WTC11 (cell line): ENCODE measurements at regions not wholly inside any gene's neighbourhood (a gene's known extent, or its start where the extent isn't known, plus 50 kb on each side); places are given as distances from the start of the nearest gene placed in this dataset.

ENCODE experiments used
- ATAC-seq: fragments of 200-7000 bp; cut with Tn5 transposase; 2 replicates; pipeline ENCODE4 v1.10.0; 2021; ENCODE audit warnings: mild to moderate bottlenecking, moderate library complexity
- CTCF ChIA-PET: fragments of 300-600 bp; sonication (Branson Sonifier 250); formaldehyde crosslinking; loops from one replicate; lab custom pipeline; 2021; ENCODE audit warnings: antibody characterized with exemption; lab: Charles Lee
- POLR2A ChIA-PET: fragments of 350-600 bp; sonication (Branson Sonifier 250); formaldehyde crosslinking; loops from one replicate; lab custom pipeline; 2021; ENCODE audit warnings: antibody characterized with exemption; lab: Charles Lee
- DNase-seq: peaks from one replicate; pipeline ENCODE4 v3.0.0; 2021; ENCODE audit warnings: low spot score
- H3K27ac Mint-ChIP-seq: 2 replicates; pipeline ENCODE4 v1.8.0; 2021; ENCODE audit warnings: mixed read lengths
- H3K27me3 Mint-ChIP-seq: 2 replicates; pipeline ENCODE4 v1.8.0; 2021; ENCODE audit warnings: low read depth, mild to moderate bottlenecking, moderate library complexity, mixed read lengths
- H3K36me3 Mint-ChIP-seq: 2 replicates; pipeline ENCODE4 v1.8.0; 2021; ENCODE audit warnings: mixed read lengths
- H3K4me1 Mint-ChIP-seq: 2 replicates; pipeline ENCODE4 v1.8.0; 2022; ENCODE audit warnings: mixed read lengths
- H3K4me3 Mint-ChIP-seq: 2 replicates; pipeline ENCODE4 v1.8.0; 2021; ENCODE audit warnings: mild to moderate bottlenecking, moderate library complexity, mixed read lengths
- H3K9me3 Mint-ChIP-seq: 2 replicates; pipeline ENCODE4 v1.8.0; 2021; ENCODE audit warnings: mixed read lengths
- NFATC4 ChIP-seq: fragments of 250-450 bp; sonication (Bioruptor Pico); IDR thresholded peaks from 2 replicates; pipeline ENCODE4 v1.9.0; 2021; ENCODE audit warnings: mild to moderate bottlenecking
- OVOL2 ChIP-seq: fragments of 250-450 bp; sonication (Bioruptor Pico); IDR thresholded peaks from 2 replicates; pipeline ENCODE4 v1.9.0; 2021; ENCODE audit warnings: mild to moderate bottlenecking, borderline replicate concordance
- ZNF138 ChIP-seq: sonication (generic); formaldehyde crosslinking; conservative IDR thresholded peaks from 2 replicates; pipeline ENCODE4 v1.8.1; 2022; ENCODE audit warnings: mild to moderate bottlenecking, moderate library complexity, missing genetic modification reagents
- TF ChIP-seq, protein P1 (sequence below): sonication (generic); formaldehyde crosslinking; IDR thresholded peaks from 2 replicates; pipeline ENCODE4 v1.8.1; 2023; ENCODE audit warnings: mild to moderate bottlenecking, missing genetic modification reagents, moderate library complexity

DNA sequence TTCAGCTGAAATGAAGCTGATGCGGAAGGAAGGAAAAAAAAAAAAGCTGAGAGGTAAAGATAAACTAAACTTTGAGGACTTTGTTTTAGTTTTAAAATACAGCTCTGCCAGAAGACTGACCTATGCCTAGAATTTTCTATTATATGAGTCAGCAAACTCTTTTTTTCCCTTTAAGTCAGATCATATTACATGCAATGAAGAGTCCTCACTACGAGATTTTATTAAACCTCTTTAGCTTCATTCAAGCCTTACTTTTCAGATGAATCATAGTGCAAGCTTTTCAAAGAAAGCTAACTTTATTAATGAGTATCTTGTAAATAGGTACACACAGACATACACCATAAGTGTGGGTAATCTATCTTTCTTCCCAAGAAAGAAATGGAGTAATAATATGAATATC, 57.8 kb upstream of the FSCB start:
- POLR2A ChIA-PET = interaction anchor here (0.7 kb wide), 1 partner anchor 10 kb away, joined by 5 read pairs; no protein-coding TSS in a partner anchor
- Mint-ChIP-seq H3K9me3 (peaks cover 16% of the 10 kb centered on the region), H3K36me3 (no peaks in the 10 kb centered on the region), H3K27me3 (no peaks in the 10 kb centered on the region), H3K4me3 (no peak overlapping the region), H3K27ac (no peak overlapping the region), H3K4me1 (no peaks in the 10 kb centered on the region)
- ATAC-seq (no peak), DNase-seq (no peak)
- CTCF ChIA-PET = no interaction called here
- TF ChIP-seq, protein P1, sequence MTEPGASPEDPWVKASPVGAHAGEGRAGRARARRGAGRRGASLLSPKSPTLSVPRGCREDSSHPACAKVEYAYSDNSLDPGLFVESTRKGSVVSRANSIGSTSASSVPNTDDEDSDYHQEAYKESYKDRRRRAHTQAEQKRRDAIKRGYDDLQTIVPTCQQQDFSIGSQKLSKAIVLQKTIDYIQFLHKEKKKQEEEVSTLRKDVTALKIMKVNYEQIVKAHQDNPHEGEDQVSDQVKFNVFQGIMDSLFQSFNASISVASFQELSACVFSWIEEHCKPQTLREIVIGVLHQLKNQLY (CRISPR knock-in tag) = no peak
- TF ChIP-seq OVOL2 (CRISPR knock-in tag) (no peak), ZNF138 (no peak), NFATC4 (CRISPR knock-in tag) (no peak)
